ENCODE measurements at regions not wholly inside any gene's neighbourhood (a gene's known extent, or its start where the extent isn't known, plus 50 kb on each side); places are given as distances from the start of the nearest gene placed in this dataset.

GRCh38 chr5:135085936-135086725, 52.1 kb upstream of the PITX1 start:
- no peak for TF ChIP-seq CTCF (IDR thresholded peaks at IDR 0.05; ENCODE audit: borderline replicate concordance, extremely low read depth, low read length, poor library complexity, severe bottlenecking)
- TF ChIP-seq EZH2 (IDR thresholded peaks at IDR 0.05; ENCODE audit: borderline replicate concordance, low read depth, low read length, severe bottlenecking): no peak
